ENCODE measurements at regions not wholly inside any gene's neighbourhood (a gene's known extent, or its start where the extent isn't known, plus 50 kb on each side); places are given as distances from the start of the nearest gene placed in this dataset.

DNA sequence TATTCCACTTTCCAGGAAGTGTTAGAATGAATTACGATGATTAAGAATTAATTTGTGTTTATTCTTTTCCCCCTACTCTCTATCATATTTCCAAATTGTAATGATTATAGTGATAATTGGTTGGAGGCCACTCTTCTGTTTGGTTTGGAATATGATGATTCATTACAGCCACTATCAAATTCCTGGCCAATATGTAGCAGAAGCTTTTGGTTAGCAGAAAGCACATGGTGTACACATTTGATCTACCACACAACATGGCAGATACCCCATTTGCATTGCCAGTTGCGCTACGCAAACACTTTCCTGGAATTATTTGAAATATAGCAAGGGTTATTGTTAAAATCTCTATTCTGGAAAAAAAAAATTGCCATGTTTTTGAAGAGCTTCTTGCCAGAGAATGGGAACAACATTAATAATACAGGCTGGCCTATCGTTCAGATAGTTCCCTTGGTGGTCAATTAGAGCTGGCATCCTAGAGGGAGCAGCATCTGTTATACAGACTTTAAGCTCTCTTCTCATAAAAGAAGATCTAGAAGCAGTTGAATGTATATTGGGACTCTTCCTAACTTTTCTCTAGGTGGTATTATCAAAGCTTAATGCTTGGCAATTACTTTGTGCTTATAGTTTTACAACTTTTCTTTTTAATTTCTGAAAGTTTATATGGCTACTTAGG, 455.0 kb upstream of the ACTBL2 start:
- TF ChIP-seq, protein P1, sequence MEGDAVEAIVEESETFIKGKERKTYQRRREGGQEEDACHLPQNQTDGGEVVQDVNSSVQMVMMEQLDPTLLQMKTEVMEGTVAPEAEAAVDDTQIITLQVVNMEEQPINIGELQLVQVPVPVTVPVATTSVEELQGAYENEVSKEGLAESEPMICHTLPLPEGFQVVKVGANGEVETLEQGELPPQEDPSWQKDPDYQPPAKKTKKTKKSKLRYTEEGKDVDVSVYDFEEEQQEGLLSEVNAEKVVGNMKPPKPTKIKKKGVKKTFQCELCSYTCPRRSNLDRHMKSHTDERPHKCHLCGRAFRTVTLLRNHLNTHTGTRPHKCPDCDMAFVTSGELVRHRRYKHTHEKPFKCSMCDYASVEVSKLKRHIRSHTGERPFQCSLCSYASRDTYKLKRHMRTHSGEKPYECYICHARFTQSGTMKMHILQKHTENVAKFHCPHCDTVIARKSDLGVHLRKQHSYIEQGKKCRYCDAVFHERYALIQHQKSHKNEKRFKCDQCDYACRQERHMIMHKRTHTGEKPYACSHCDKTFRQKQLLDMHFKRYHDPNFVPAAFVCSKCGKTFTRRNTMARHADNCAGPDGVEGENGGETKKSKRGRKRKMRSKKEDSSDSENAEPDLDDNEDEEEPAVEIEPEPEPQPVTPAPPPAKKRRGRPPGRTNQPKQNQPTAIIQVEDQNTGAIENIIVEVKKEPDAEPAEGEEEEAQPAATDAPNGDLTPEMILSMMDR (IDR thresholded peaks at IDR 0.05; ENCODE audit: poor library complexity): no peak
- TF ChIP-seq EZH2 (IDR thresholded peaks at IDR 0.05; ENCODE audit: borderline replicate concordance) (no peak), EZH2phosphoT487 (IDR thresholded peaks at IDR 0.05; ENCODE audit: low read depth, severe bottlenecking, unreplicated experiment) (no peak)

Data from hepatocyte (in vitro differentiated cells).